GM10266 (cell line): ENCODE measurements at regions not wholly inside any gene's neighbourhood (a gene's known extent, or its start where the extent isn't known, plus 50 kb on each side); places are given as distances from the start of the nearest gene placed in this dataset.

Source experiments
- DNase-seq: peaks from one replicate; pipeline ENCODE4 v3.0.0; 2012; ENCODE audit errors: extremely low spot score
- CTCF ChIP-seq: IDR thresholded peaks from 2 replicates; pipeline ENCODE4 v1.5.1; 2012; ENCODE audit warnings: mild to moderate bottlenecking, low read depth; ENCODE audit not compliant: control insufficient read depth, insufficient read depth; ENCODE audit errors: missing control alignments

GRCh38 chr2:52931660-52932059 is 835.9 kb upstream of the CHAC2 start:
- no peak for TF ChIP-seq CTCF

GRCh38 chr2:52929412-52929811 is 838.2 kb upstream of the CHAC2 start:
- no peak for DNase-seq

More at GRCh38 chr2:52931660-52932059, 835.9 kb upstream of the CHAC2 start:
- no peak for DNase-seq

GRCh38 chr2:52919673-52920072 is 847.9 kb upstream of the CHAC2 start:
- no peak for DNase-seq
- TF ChIP-seq CTCF, result no peak

More at GRCh38 chr2:52929412-52929811, 838.2 kb upstream of the CHAC2 start:
- TF ChIP-seq CTCF, result no peak

- DNase-seq, result no peak
- TF ChIP-seq CTCF, result no peak
These were observed 849.1 kb upstream of the CHAC2 start for GRCh38 chr2:52918551-52918950.

- DNase-seq, result no peak
- TF ChIP-seq CTCF, result no peak
These were observed 850.6 kb upstream of the CHAC2 start for GRCh38 chr2:52916981-52917380.

- no peak for TF ChIP-seq CTCF
- DNase-seq, result no peak
These were observed 863.2 kb upstream of the CHAC2 start for GRCh38 chr2:52904355-52904891.

- no peak for TF ChIP-seq CTCF
- no peak for DNase-seq
These were observed 870.0 kb upstream of the CHAC2 start for GRCh38 chr2:52897511-52898044.
